Esophagus muscularis mucosa (tissue), 4 donors: ENCODE measurements at regions not wholly inside any gene's neighbourhood (a gene's known extent, or its start where the extent isn't known, plus 50 kb on each side); places are given as distances from the start of the nearest gene placed in this dataset.

Experiments
- DNase-seq: peaks from one replicate; pipeline ENCODE4 v3.0.0-alpha.2; 2017; ENCODE audit errors: extremely low spot score
- H3K27ac ChIP-seq, 4 donors: fragments of 200-600 bp; sonication (generic); replicated peaks in 1 of 4; 1 replicate in 3 of 4; 2 replicates in 1 of 4; pipeline ENCODE4 v1.5.1; 2016 to 2019; ENCODE audit warnings: mild to moderate bottlenecking in 1 of 4
- H3K27me3 ChIP-seq, 4 donors: fragments of 200-600 bp; sonication (generic); one replicate each; pipeline versions ENCODE4 v1.5.1 to v1.6.0; 2016 to 2019
- H3K36me3 ChIP-seq, 4 donors: fragments of 200-600 bp; sonication (generic); one replicate each; pipeline ENCODE4 v1.5.1; 2016 to 2019
- H3K4me1 ChIP-seq, 4 donors: fragments of 200-600 bp; sonication (generic); one replicate each; pipeline ENCODE4 v1.5.1; 2016 to 2019
- H3K4me3 ChIP-seq, 4 donors: fragments of 200-600 bp; sonication (generic); 1 replicate in 2 of 4; 2 replicates in 2 of 4; pipeline ENCODE4 v1.5.1; 2016 to 2019; ENCODE audit warnings: mild to moderate bottlenecking in 4 of 4, moderate library complexity in 1 of 4
- H3K9me3 ChIP-seq, 4 donors: fragments of 200-600 bp; sonication (generic); 1 replicate in 3 of 4; 2 replicates in 1 of 4; pipeline ENCODE4 v1.5.1; 2016 to 2019
- CTCF ChIP-seq, 3 experiments: fragments of 200-600 bp in 2 of 3; fragments of 450-650 bp in 1 of 3; sonication (generic) in 2 of 3; IDR thresholded peaks; one replicate each; pipeline ENCODE4 v1.5.1; 2017 to 2019; ENCODE audit warnings: antibody characterized with exemption in 3 of 3, mild to moderate bottlenecking in 2 of 3, moderate library complexity in 1 of 3
- EP300 ChIP-seq: sonication (generic); formaldehyde crosslinking; IDR thresholded peaks from one replicate; pipeline ENCODE4 v1.6.1; 2017; ENCODE audit warnings: antibody characterized with exemption
- POLR2A ChIP-seq: fragments of 450-650 bp; IDR thresholded peaks from one replicate; pipeline ENCODE4 v1.6.1; 2017; ENCODE audit warnings: antibody characterized with exemption, moderate library complexity, mild to moderate bottlenecking, low read depth
- POLR2AphosphoS5 ChIP-seq, 2 donors: sonication (generic); formaldehyde crosslinking; IDR thresholded peaks; one replicate each; pipeline ENCODE4 v1.6.1; 2017; ENCODE audit warnings: antibody characterized with exemption in 2 of 2
- WGBS: methylation state at CpG from one replicate; pipeline ENCODE4 v1.1.5; 2018; 5-methylcytosine and 5-hydroxymethylcytosine counted together
- intact Hi-C: fragments of 100-400 bp; cut with DNase I; formaldehyde crosslinking; loops from one replicate; pipeline ENCODE4 v1.15.1; 2023

GRCh38 chr9:75422944-75423522, 334.7 kb downstream of the OSTF1 start:
- no peak for TF ChIP-seq POLR2A
- no peak for TF ChIP-seq CTCF (IDR thresholded peaks at IDR 0.05)
- no peak for TF ChIP-seq EP300
- TF ChIP-seq POLR2AphosphoS5 (IDR thresholded peaks at IDR 0.05) = no peak
- 91% methylated on average over 2 of the region's 2 CpGs for WGBS
- intact Hi-C loops = no loop called here

GRCh38 chr9:75429531-75430475, 341.5 kb downstream of the OSTF1 start:
- WGBS = 61% methylated on average over 3 of the region's 3 CpGs
- Histone ChIP-seq H3K36me3 (no peaks in the 10 kb centered on the region), H3K4me3 (no peak overlapping the region), H3K27me3 (no peaks in the 10 kb centered on the region), H3K27ac (peak overlapping the region in 2 of 4 donors; percentile 25 to 76), H3K4me1 (peaks cover 0 to 13% (median 9%) of the 10 kb centered on the region in 4 donors), H3K9me3 (no peaks in the 10 kb centered on the region)
- DNase-seq = peak; percentile 3
- intact Hi-C loops = no loop called here
- TF ChIP-seq EP300 (no peak), CTCF (IDR thresholded peaks at IDR 0.05) (no peak), POLR2AphosphoS5 (IDR thresholded peaks at IDR 0.05) (no peak), POLR2A (no peak)

More at GRCh38 chr9:75422944-75423522, 334.7 kb downstream of the OSTF1 start:
- Histone ChIP-seq H3K36me3 (no peaks in the 10 kb centered on the region), H3K27ac (no peak overlapping the region), H3K4me3 (no peak overlapping the region), H3K4me1 (no peaks in the 10 kb centered on the region), H3K27me3 (no peaks in the 10 kb centered on the region), H3K9me3 (no peaks in the 10 kb centered on the region)
- DNase-seq = no peak

- Histone ChIP-seq H3K4me3 (no peak overlapping the region), H3K4me1 (peaks cover 0 to 13% (median 9%) of the 10 kb centered on the region in 4 donors), H3K36me3 (no peaks in the 10 kb centered on the region), H3K27ac (peak overlapping the region; percentile 57 to 76 (median 64)), H3K27me3 (no peaks in the 10 kb centered on the region), H3K9me3 (no peaks in the 10 kb centered on the region)
- TF ChIP-seq POLR2AphosphoS5 (IDR thresholded peaks at IDR 0.05) = no peak
- TF ChIP-seq EP300 = no peak
- intact Hi-C loops = no loop called here
- DNase-seq = peak; percentile 77
Measured at GRCh38 chr9:75431375-75431774, 343.1 kb downstream of the OSTF1 start.

- WGBS = 67% methylated on average over 1 of the region's 1 CpG
- Histone ChIP-seq H3K9me3 (no peaks in the 10 kb centered on the region), H3K36me3 (no peaks in the 10 kb centered on the region), H3K27me3 (no peaks in the 10 kb centered on the region), H3K27ac (peak overlapping the region; percentile 57 to 76 (median 64)), H3K4me1 (peaks cover 0 to 13% (median 9%) of the 10 kb centered on the region in 4 donors), H3K4me3 (no peak overlapping the region)
- intact Hi-C loops = no loop called here
- DNase-seq = peak; percentile 64
- TF ChIP-seq POLR2A (no peak), EP300 (no peak), CTCF (IDR thresholded peaks at IDR 0.05) (no peak), POLR2AphosphoS5 (IDR thresholded peaks at IDR 0.05) (no peak)
Measured at GRCh38 chr9:75432386-75432785, 344.1 kb downstream of the OSTF1 start.

GRCh38 chr9:75432888-75433287, 344.6 kb downstream of the OSTF1 start:
- Histone ChIP-seq H3K4me1 (peaks cover 0 to 13% (median 9%) of the 10 kb centered on the region in 4 donors), H3K27me3 (no peaks in the 10 kb centered on the region), H3K36me3 (no peaks in the 10 kb centered on the region), H3K27ac (peak overlapping the region; percentile 58 to 76 (median 65)), H3K9me3 (no peaks in the 10 kb centered on the region), H3K4me3 (no peak overlapping the region)
- intact Hi-C loops = no loop called here
- peak; percentile 45 for DNase-seq
- TF ChIP-seq EP300 (no peak), POLR2AphosphoS5 (IDR thresholded peaks at IDR 0.05) (peak in 1 of 2 donors; percentile 69)
